ENCODE measurements at regions not wholly inside any gene's neighbourhood (a gene's known extent, or its start where the extent isn't known, plus 50 kb on each side); places are given as distances from the start of the nearest gene placed in this dataset.
A peak's percentile ranks its signal among the peaks of the same experiment; 100 is the strongest.

- H2BK120ac ChIP-seq (ENCODE audit: low read depth, low read length, poor library complexity, severe bottlenecking) = no peak overlapping the region
- H4K8ac ChIP-seq (replicated peaks; ENCODE audit: insufficient read length, low read depth, low read length) = no peak overlapping the region
- DNase-seq = peak; percentile 46
- H2AK5ac ChIP-seq (ENCODE audit: insufficient read length, low read length) = no peak overlapping the region
- Mint-ChIP-seq H3K9me3 (no peaks in the 10 kb centered on the region), H3K36me3 (ENCODE audit: insufficient read depth in 1 of 3, low read depth in 3 of 3) (no peaks in the 10 kb centered on the region), H3K4me1 (peaks cover 0 to 3% of the 10 kb centered on the region in 2 experiments; a peak in 1 of 4 replicates), H3K27ac (no peak overlapping the region; a peak in 1 of 7 replicates), H3K4me3 (no peak overlapping the region), H3K27me3 (ENCODE audit: low read depth) (no peaks in the 10 kb centered on the region)
- H3K4me2 ChIP-seq (ENCODE audit: insufficient read depth, insufficient read length, low read length) = no peak overlapping the region
- no peak overlapping the region for H3K56ac ChIP-seq (ENCODE audit: insufficient read length, low read depth, low read length)
- TF ChIP-seq CTCF (conservative IDR thresholded peaks at IDR 0.05) = no peak
- H3K9ac ChIP-seq (ENCODE audit: extremely low read depth, insufficient read length, low read length) = no peak overlapping the region
- no peak overlapping the region for H2BK12ac ChIP-seq (ENCODE audit: insufficient read length, low read depth, low read length)
- no peaks in the 10 kb centered on the region for H3K23me2 ChIP-seq (ENCODE audit: insufficient read length, low read depth, low read length, poor library complexity, severe bottlenecking)
- H2BK20ac ChIP-seq (ENCODE audit: low read depth, low read length, poor library complexity, severe bottlenecking) = no peak overlapping the region
- no CpG with 5 or more reads among the region's 2 CpGs for WGBS (ENCODE audit: extremely low coverage, insufficient read length, low lambda C conversion rate)
- no peak overlapping the region for H2BK5ac ChIP-seq (ENCODE audit: insufficient read length, low read length)
- H2BK15ac ChIP-seq (ENCODE audit: low read depth, low read length) = no peak overlapping the region
- H4K91ac ChIP-seq (ENCODE audit: insufficient read length, low read depth, low read length) = no peak overlapping the region
- no peak overlapping the region for H3T11ph ChIP-seq (ENCODE audit: low read length)
- no peak overlapping the region for H3K27ac ChIP-seq (ENCODE audit: insufficient read length, low read depth, low read length)
- no peaks in the 10 kb centered on the region for H3K79me1 ChIP-seq (ENCODE audit: insufficient read depth, low read depth, low read length, poor library complexity, severe bottlenecking)
- H3K9me3 ChIP-seq (ENCODE audit: control insufficient read depth, low read depth, low read length) = no peaks in the 10 kb centered on the region
- H3K79me2 ChIP-seq (ENCODE audit: insufficient read depth, low read length) = no peaks in the 10 kb centered on the region
- no peak overlapping the region for H3K4ac ChIP-seq (ENCODE audit: low read depth, low read length)
- H4K5ac ChIP-seq (ENCODE audit: insufficient read length, low read depth, low read length) = no peak overlapping the region
- no peak overlapping the region for H3K14ac ChIP-seq (ENCODE audit: insufficient read depth, low read length)
- H4K20me1 ChIP-seq (ENCODE audit: control insufficient read depth, insufficient read depth, insufficient read length) = no peaks in the 10 kb centered on the region
- no peak overlapping the region for H3K18ac ChIP-seq (ENCODE audit: insufficient read length, low read depth, low read length)
- H3K27me3 ChIP-seq (ENCODE audit: insufficient read depth, low read length) = no peaks in the 10 kb centered on the region
- no peak overlapping the region for H2AFZ ChIP-seq (ENCODE audit: low read length)
- H3K4me1 ChIP-seq (ENCODE audit: insufficient read depth, low read length) = no peaks in the 10 kb centered on the region
- no peak overlapping the region for H3K23ac ChIP-seq (ENCODE audit: insufficient read length, low read depth, low read length)
Observed at GRCh38 chr14:48527832-48528231, 852.4 kb upstream of the MDGA2 start.

Data from H9 (cell line).